HepG2 (cell line): ENCODE measurements at regions not wholly inside any gene's neighbourhood (a gene's known extent, or its start where the extent isn't known, plus 50 kb on each side); places are given as distances from the start of the nearest gene placed in this dataset.

Source experiments
- CBX2 ChIP-seq, 2 experiments: fragments of 200-600 bp in 1 of 2; sonication (generic); formaldehyde crosslinking in 1 of 2; IDR thresholded peaks; 2 replicates each; pipeline versions ENCODE4 v1.7.0 to v1.8.1; 2018 to 2022; ENCODE audit warnings: low read depth in 2 of 2, low read length in 1 of 2, mild to moderate bottlenecking in 1 of 2, missing genetic modification reagents in 1 of 2
- ELF1 ChIP-seq: sonication (generic); formaldehyde crosslinking; IDR thresholded peaks from 2 replicates; pipeline ENCODE4 v1.4.0; 2020; ENCODE audit warnings: missing genetic modification reagents
- ESRRA ChIP-seq: sonication (generic); formaldehyde crosslinking; IDR thresholded peaks from 2 replicates; pipeline ENCODE4 v1.5.1; 2020; ENCODE audit warnings: mild to moderate bottlenecking, low read depth, missing genetic modification reagents
- NBN ChIP-seq: fragments of 450-650 bp; conservative IDR thresholded peaks from 2 replicates; pipeline ENCODE4 v1.6.1; 2017
- POLR2A ChIP-seq, 2 experiments: IDR thresholded peaks; 2 replicates each; pipeline ENCODE4 v1.6.1; 2011; ENCODE audit warnings: low read depth in 2 of 2, low read length in 2 of 2, mild to moderate bottlenecking in 1 of 2, moderate library complexity in 1 of 2; ENCODE audit not compliant: insufficient read depth in 1 of 2
- TCF7 ChIP-seq: sonication (generic); IDR thresholded peaks from 2 replicates; pipeline ENCODE4 v1.6.1; 2016; ENCODE audit warnings: antibody characterized with exemption, low read depth
- ZNF232 ChIP-seq: sonication (generic); formaldehyde crosslinking; IDR thresholded peaks from 2 replicates; pipeline ENCODE4 v1.4.0; 2020; ENCODE audit warnings: missing genetic modification reagents, borderline replicate concordance
- ZNF3 ChIP-seq: IDR thresholded peaks from 2 replicates; pipeline ENCODE4 v1.7.0; 2017; ENCODE audit warnings: inconsistent platforms
- ZZZ3 ChIP-seq: sonication (generic); formaldehyde crosslinking; IDR thresholded peaks from 2 replicates; pipeline ENCODE4 v1.4.0; 2020; ENCODE audit warnings: missing genetic modification reagents, mild to moderate bottlenecking, borderline replicate concordance
- TF ChIP-seq, protein P1 (sequence below): sonication (generic); formaldehyde crosslinking; IDR thresholded peaks from 2 replicates; pipeline ENCODE4 v1.5.0; 2020; ENCODE audit warnings: mild to moderate bottlenecking, missing genetic modification reagents
- TF ChIP-seq, protein P2 (sequence below): sonication (generic); formaldehyde crosslinking; IDR thresholded peaks from 2 replicates; pipeline ENCODE4 v1.9.0; 2021; ENCODE audit warnings: missing genetic modification reagents, borderline replicate concordance
- TF ChIP-seq, protein P3 (sequence below): sonication (generic); formaldehyde crosslinking; IDR thresholded peaks from 2 replicates; pipeline ENCODE4 v1.5.0; 2020; ENCODE audit warnings: mild to moderate bottlenecking, missing genetic modification reagents, moderate library complexity

DNA sequence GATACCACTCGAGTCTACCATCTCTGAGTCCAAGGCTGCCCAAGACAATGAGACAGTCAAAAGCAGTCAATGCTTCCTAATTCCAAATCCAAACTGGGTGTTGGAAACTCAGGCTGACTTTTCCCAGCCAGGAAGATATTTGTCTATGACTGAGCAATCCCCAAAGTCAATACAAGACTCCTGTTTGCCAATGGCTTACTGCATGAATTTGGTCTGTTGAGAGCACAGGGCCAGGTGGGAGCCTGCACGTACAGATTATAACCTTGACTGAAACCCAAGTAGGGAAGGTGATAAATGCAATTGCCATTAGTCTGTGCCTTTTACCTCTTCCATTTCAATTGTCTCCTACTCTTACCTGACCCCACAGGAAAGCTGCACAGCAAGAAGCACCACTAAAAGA is 72.6 kb upstream of the PPARGC1A start:
- no peak for TF ChIP-seq CBX2 (IDR thresholded peaks at IDR 0.05; ENCODE audit: low read depth, low read length)
- no peak for TF ChIP-seq CBX2 (CRISPR knock-in tag; IDR thresholded peaks at IDR 0.05; ENCODE audit: low read depth)
- TF ChIP-seq ZNF232 (CRISPR knock-in tag) = no peak
- TF ChIP-seq, protein P1, sequence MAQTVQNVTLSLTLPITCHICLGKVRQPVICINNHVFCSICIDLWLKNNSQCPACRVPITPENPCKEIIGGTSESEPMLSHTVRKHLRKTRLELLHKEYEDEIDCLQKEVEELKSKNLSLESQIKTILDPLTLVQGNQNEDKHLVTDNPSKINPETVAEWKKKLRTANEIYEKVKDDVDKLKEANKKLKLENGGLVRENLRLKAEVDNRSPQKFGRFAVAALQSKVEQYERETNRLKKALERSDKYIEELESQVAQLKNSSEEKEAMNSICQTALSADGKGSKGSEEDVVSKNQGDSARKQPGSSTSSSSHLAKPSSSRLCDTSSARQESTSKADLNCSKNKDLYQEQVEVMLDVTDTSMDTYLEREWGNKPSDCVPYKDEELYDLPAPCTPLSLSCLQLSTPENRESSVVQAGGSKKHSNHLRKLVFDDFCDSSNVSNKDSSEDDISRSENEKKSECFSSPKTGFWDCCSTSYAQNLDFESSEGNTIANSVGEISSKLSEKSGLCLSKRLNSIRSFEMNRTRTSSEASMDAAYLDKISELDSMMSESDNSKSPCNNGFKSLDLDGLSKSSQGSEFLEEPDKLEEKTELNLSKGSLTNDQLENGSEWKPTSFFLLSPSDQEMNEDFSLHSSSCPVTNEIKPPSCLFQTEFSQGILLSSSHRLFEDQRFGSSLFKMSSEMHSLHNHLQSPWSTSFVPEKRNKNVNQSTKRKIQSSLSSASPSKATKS = no peak
- TF ChIP-seq NBN = no peak
- TF ChIP-seq ELF1 (CRISPR knock-in tag) = no peak
- no peak for TF ChIP-seq ZNF3
- peak; percentile 13; the same call in 1 of the 2 replicates for TF ChIP-seq TCF7
- TF ChIP-seq ESRRA (CRISPR knock-in tag) = no peak
- TF ChIP-seq, protein P2, sequence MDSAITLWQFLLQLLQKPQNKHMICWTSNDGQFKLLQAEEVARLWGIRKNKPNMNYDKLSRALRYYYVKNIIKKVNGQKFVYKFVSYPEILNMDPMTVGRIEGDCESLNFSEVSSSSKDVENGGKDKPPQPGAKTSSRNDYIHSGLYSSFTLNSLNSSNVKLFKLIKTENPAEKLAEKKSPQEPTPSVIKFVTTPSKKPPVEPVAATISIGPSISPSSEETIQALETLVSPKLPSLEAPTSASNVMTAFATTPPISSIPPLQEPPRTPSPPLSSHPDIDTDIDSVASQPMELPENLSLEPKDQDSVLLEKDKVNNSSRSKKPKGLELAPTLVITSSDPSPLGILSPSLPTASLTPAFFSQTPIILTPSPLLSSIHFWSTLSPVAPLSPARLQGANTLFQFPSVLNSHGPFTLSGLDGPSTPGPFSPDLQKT (CRISPR knock-in tag) = no peak
- TF ChIP-seq POLR2A (IDR thresholded peaks at IDR 0.05; ENCODE audit: insufficient read depth in 1 of 2, low read depth in 2 of 2, low read length in 2 of 2) = no peak
- TF ChIP-seq ZZZ3 (CRISPR knock-in tag) = no peak
- TF ChIP-seq, protein P3, sequence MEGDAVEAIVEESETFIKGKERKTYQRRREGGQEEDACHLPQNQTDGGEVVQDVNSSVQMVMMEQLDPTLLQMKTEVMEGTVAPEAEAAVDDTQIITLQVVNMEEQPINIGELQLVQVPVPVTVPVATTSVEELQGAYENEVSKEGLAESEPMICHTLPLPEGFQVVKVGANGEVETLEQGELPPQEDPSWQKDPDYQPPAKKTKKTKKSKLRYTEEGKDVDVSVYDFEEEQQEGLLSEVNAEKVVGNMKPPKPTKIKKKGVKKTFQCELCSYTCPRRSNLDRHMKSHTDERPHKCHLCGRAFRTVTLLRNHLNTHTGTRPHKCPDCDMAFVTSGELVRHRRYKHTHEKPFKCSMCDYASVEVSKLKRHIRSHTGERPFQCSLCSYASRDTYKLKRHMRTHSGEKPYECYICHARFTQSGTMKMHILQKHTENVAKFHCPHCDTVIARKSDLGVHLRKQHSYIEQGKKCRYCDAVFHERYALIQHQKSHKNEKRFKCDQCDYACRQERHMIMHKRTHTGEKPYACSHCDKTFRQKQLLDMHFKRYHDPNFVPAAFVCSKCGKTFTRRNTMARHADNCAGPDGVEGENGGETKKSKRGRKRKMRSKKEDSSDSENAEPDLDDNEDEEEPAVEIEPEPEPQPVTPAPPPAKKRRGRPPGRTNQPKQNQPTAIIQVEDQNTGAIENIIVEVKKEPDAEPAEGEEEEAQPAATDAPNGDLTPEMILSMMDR (CRISPR knock-in tag) = no peak
